KOPT-K1 (cell line): ENCODE measurements at regions not wholly inside any gene's neighbourhood (a gene's known extent, or its start where the extent isn't known, plus 50 kb on each side); places are given as distances from the start of the nearest gene placed in this dataset.
"Not testable (repeated sequence)": the region's sequence is repeated elsewhere in the genome, so short reads cannot be mapped to it uniquely, and the experiment has no call there.

Experiments used
- H3K27ac ChIP-seq: fragments of 200-600 bp; sonication (generic); 2 replicates; pipeline ENCODE4 v1.5.1; 2016; ENCODE audit warnings: antibody characterized with exemption, mild to moderate bottlenecking, low read depth, low read length; ENCODE audit not compliant: poor library complexity, severe bottlenecking
- H3K36me3 ChIP-seq: fragments of 200-600 bp; sonication (generic); 2 replicates; pipeline ENCODE4 v1.5.1; 2017; ENCODE audit warnings: antibody characterized with exemption, mild to moderate bottlenecking, low read length, moderate library complexity; ENCODE audit not compliant: insufficient read depth
- H3K9me3 ChIP-seq: fragments of 200-600 bp; sonication (generic); 2 replicates; pipeline ENCODE4 v1.5.1; 2017; ENCODE audit warnings: antibody characterized with exemption, low read length, mild to moderate bottlenecking; ENCODE audit not compliant: insufficient read depth, poor library complexity, severe bottlenecking

GRCh38 chr18:63071701-63072141 lies 247.8 kb downstream of the BCL2 start:
- Histone ChIP-seq H3K9me3 (no peaks in the 10 kb centered on the region), H3K27ac (no peak overlapping the region), H3K36me3 (no peaks in the 10 kb centered on the region)

- Histone ChIP-seq H3K27ac (no peak overlapping the region), H3K36me3 (no peaks in the 10 kb centered on the region), H3K9me3 (no peaks in the 10 kb centered on the region)
Measured at GRCh38 chr18:63070767-63071502, 248.6 kb downstream of the BCL2 start.

GRCh38 chr18:63069496-63069895 lies 250.1 kb downstream of the BCL2 start:
- Histone ChIP-seq H3K9me3 (no peaks in the 10 kb centered on the region), H3K27ac (no peak overlapping the region), H3K36me3 (no peaks in the 10 kb centered on the region)

GRCh38 chr18:63067939-63068338 lies 251.6 kb downstream of the BCL2 start:
- Histone ChIP-seq H3K9me3 (no peaks in the 10 kb centered on the region), H3K36me3 (no peaks in the 10 kb centered on the region), H3K27ac (no peak overlapping the region)

- H3K27ac ChIP-seq, result no peak overlapping the region
- no peaks in the 10 kb centered on the region for H3K9me3 ChIP-seq
- no peaks in the 10 kb centered on the region for H3K36me3 ChIP-seq
Measured at GRCh38 chr18:63065172-63065571, 254.4 kb downstream of the BCL2 start.

- Histone ChIP-seq H3K36me3 (no peaks in the 10 kb centered on the region), H3K9me3 (no peaks in the 10 kb centered on the region), H3K27ac (no peak overlapping the region)
Measured at GRCh38 chr18:63063171-63063570, 256.4 kb downstream of the BCL2 start.

- Histone ChIP-seq H3K36me3 (no peaks in the 10 kb centered on the region), H3K9me3 (no peaks in the 10 kb centered on the region), H3K27ac (no peak overlapping the region)
Measured at GRCh38 chr18:63062246-63062645, 257.3 kb downstream of the BCL2 start.

GRCh38 chr18:63061303-63061702 lies 258.3 kb downstream of the BCL2 start:
- H3K27ac ChIP-seq, result no peak overlapping the region
- no peaks in the 10 kb centered on the region for H3K36me3 ChIP-seq
- no peaks in the 10 kb centered on the region for H3K9me3 ChIP-seq

GRCh38 chr18:63058521-63058920 lies 261.0 kb downstream of the BCL2 start:
- Histone ChIP-seq H3K9me3 (no peaks in the 10 kb centered on the region), H3K36me3 (no peaks in the 10 kb centered on the region), H3K27ac (no peak overlapping the region)

- H3K36me3 ChIP-seq, result no peaks in the 10 kb centered on the region
- H3K27ac ChIP-seq, result no peak overlapping the region
- H3K9me3 ChIP-seq, result no peaks in the 10 kb centered on the region
Measured at GRCh38 chr18:63057707-63058106, 261.9 kb downstream of the BCL2 start.

- Histone ChIP-seq H3K9me3 (no peaks in the 10 kb centered on the region), H3K27ac (peak overlapping the region; percentile 28), H3K36me3 (no peaks in the 10 kb centered on the region)
Measured at GRCh38 chr18:63054901-63055584, 264.5 kb downstream of the BCL2 start.

GRCh38 chr18:63051928-63052327 lies 267.6 kb downstream of the BCL2 start:
- no peak overlapping the region for H3K27ac ChIP-seq
- no peaks in the 10 kb centered on the region for H3K9me3 ChIP-seq

GRCh38 chr18:63050667-63051395 lies 268.7 kb downstream of the BCL2 start:
- not testable (repeated sequence) for H3K36me3 ChIP-seq, H3K9me3 ChIP-seq, H3K27ac ChIP-seq

More at GRCh38 chr18:63051928-63052327, 267.6 kb downstream of the BCL2 start:
- no peaks in the 10 kb centered on the region for H3K36me3 ChIP-seq

- Histone ChIP-seq H3K9me3 (peaks cover 13% of the 10 kb centered on the region), H3K36me3 (no peaks in the 10 kb centered on the region), H3K27ac (no peak overlapping the region)
Measured at GRCh38 chr18:63046375-63046774, 273.2 kb downstream of the BCL2 start.

- Histone ChIP-seq H3K36me3 (no peaks in the 10 kb centered on the region), H3K27ac (no peak overlapping the region), H3K9me3 (peaks cover 13% of the 10 kb centered on the region)
Measured at GRCh38 chr18:63043516-63043915, 276.1 kb downstream of the BCL2 start.
